ENCODE measurements at regions not wholly inside any gene's neighbourhood (a gene's known extent, or its start where the extent isn't known, plus 50 kb on each side); places are given as distances from the start of the nearest gene placed in this dataset.
"Not testable (repeated sequence)": the region's sequence is repeated elsewhere in the genome, so short reads cannot be mapped to it uniquely, and the experiment has no call there.

- Histone ChIP-seq H3K36me3 (ENCODE audit: low read length) (no peaks in the 10 kb centered on the region), H3K9me3 (ENCODE audit: insufficient read depth, low read length) (no peaks in the 10 kb centered on the region), H3K4me2 (ENCODE audit: low read depth, low read length, poor library complexity, severe bottlenecking) (no peak overlapping the region), H3K27ac (ENCODE audit: low read depth, low read length) (no peak overlapping the region), H4K20me1 (ENCODE audit: low read depth, low read length) (no peaks in the 10 kb centered on the region), H3K4me3 (ENCODE audit: insufficient read depth, low read length, poor library complexity, severe bottlenecking) (no peak overlapping the region), H3K79me2 (ENCODE audit: insufficient read depth, low read length) (no peaks in the 10 kb centered on the region), H3K9me2 (replicated peaks; ENCODE audit: insufficient read depth, low read length) (no peaks in the 10 kb centered on the region), H3K27me3 (ENCODE audit: low read length) (no peaks in the 10 kb centered on the region), H3K9ac (ENCODE audit: low read length) (no peak overlapping the region), H3F3A (ENCODE audit: insufficient read depth) (no peaks in the 10 kb centered on the region), H2AFZ (ENCODE audit: low read depth, low read length, severe bottlenecking) (no peak overlapping the region)
- TF ChIP-seq EZH2phosphoT487 (conservative IDR thresholded peaks at IDR 0.05; ENCODE audit: low read length), result no peak
- TF ChIP-seq, protein P1, sequence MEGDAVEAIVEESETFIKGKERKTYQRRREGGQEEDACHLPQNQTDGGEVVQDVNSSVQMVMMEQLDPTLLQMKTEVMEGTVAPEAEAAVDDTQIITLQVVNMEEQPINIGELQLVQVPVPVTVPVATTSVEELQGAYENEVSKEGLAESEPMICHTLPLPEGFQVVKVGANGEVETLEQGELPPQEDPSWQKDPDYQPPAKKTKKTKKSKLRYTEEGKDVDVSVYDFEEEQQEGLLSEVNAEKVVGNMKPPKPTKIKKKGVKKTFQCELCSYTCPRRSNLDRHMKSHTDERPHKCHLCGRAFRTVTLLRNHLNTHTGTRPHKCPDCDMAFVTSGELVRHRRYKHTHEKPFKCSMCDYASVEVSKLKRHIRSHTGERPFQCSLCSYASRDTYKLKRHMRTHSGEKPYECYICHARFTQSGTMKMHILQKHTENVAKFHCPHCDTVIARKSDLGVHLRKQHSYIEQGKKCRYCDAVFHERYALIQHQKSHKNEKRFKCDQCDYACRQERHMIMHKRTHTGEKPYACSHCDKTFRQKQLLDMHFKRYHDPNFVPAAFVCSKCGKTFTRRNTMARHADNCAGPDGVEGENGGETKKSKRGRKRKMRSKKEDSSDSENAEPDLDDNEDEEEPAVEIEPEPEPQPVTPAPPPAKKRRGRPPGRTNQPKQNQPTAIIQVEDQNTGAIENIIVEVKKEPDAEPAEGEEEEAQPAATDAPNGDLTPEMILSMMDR (IDR thresholded peaks at IDR 0.05; ENCODE audit: insufficient read depth, low read length, poor library complexity, severe bottlenecking), result no peak
Observed at GRCh38 chr18:75694292-75694691, 266.8 kb upstream of the SMIM21 start.

DNA sequence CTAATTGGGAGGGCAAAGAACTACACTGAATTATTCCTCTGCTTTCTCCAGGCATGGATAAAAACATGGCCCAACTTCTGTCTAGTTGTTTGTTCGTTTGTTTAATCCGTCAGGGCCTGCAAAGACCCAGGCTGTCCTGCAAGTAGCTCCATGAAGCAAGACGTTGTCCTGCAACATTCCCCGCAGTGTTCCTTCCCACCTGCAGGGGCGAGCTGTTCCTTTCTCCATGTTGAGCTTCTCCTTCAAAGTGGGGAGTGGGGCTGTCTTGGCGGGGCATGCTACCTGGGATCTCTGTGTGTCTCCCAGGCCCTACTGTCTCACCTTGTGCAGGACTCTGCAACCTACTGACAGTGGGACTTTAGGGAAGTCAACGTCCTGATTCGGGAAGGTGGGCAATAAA lies 264.0 kb upstream of the SMIM21 start:
- no peak for TF ChIP-seq EZH2phosphoT487 (conservative IDR thresholded peaks at IDR 0.05; ENCODE audit: low read length)
- TF ChIP-seq, protein P1 (IDR thresholded peaks at IDR 0.05; ENCODE audit: insufficient read depth, low read length, poor library complexity, severe bottlenecking), result no peak
- Histone ChIP-seq H3F3A (ENCODE audit: insufficient read depth) (no peaks in the 10 kb centered on the region), H3K4me3 (ENCODE audit: insufficient read depth, low read length, poor library complexity, severe bottlenecking) (no peak overlapping the region), H3K9me3 (ENCODE audit: insufficient read depth, low read length) (no peaks in the 10 kb centered on the region), H3K9ac (ENCODE audit: low read length) (no peak overlapping the region), H3K79me2 (ENCODE audit: insufficient read depth, low read length) (no peaks in the 10 kb centered on the region), H4K20me1 (ENCODE audit: low read depth, low read length) (no peaks in the 10 kb centered on the region), H3K36me3 (ENCODE audit: low read length) (no peaks in the 10 kb centered on the region), H3K27ac (ENCODE audit: low read depth, low read length) (no peak overlapping the region), H3K9me2 (replicated peaks; ENCODE audit: insufficient read depth, low read length) (no peaks in the 10 kb centered on the region), H3K4me2 (ENCODE audit: low read depth, low read length, poor library complexity, severe bottlenecking) (no peak overlapping the region), H3K27me3 (ENCODE audit: low read length) (no peaks in the 10 kb centered on the region), H2AFZ (ENCODE audit: low read depth, low read length, severe bottlenecking) (no peak overlapping the region)

DNA sequence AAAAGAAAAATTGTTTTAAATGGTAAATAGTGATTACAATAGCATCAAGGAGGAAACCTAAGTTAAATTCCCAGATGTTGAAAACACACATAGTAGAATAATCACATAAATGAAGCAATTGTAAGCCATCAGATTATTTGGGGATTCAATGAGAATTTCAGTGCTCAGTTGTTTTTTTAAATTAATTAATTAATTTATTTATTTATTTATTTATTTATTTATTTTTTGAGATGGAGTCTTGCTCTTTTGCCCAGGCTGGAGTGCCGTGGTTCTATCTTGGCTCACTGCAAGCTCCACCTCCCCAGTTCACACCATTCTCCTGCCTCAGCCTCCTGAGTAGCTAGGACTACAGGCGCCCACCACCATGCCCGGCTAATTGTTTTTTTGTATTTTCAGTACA lies 262.8 kb upstream of the SMIM21 start:
- not testable (repeated sequence) for H3K9me3 ChIP-seq (ENCODE audit: insufficient read depth, low read length); H3F3A ChIP-seq (ENCODE audit: insufficient read depth); H3K9me2 ChIP-seq (replicated peaks; ENCODE audit: insufficient read depth, low read length); H2AFZ ChIP-seq (ENCODE audit: low read depth, low read length, severe bottlenecking); H3K4me3 ChIP-seq (ENCODE audit: insufficient read depth, low read length, poor library complexity, severe bottlenecking); H3K27ac ChIP-seq (ENCODE audit: low read depth, low read length); H4K20me1 ChIP-seq (ENCODE audit: low read depth, low read length); H3K9ac ChIP-seq (ENCODE audit: low read length); H3K79me2 ChIP-seq (ENCODE audit: insufficient read depth, low read length); H3K4me2 ChIP-seq (ENCODE audit: low read depth, low read length, poor library complexity, severe bottlenecking); H3K27me3 ChIP-seq (ENCODE audit: low read length); H3K36me3 ChIP-seq (ENCODE audit: low read length)

DNA sequence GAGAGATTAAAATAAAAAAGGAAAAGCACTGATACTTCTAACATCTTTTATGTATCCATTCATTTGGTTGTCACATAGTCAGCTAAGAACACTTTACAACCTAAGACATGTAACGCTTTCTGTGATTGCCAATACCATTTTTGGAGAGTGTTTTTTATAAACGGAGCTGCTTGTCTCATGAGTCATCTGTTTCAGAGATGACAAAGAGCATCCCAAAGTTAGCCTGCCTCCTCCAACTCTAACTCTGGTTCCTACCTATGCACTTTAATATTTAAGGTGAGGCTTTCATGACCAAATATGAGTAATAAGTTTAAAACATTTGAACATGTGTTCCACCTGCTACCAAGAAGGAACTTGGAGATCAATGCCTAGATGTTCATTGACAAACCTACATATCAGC lies 260.1 kb upstream of the SMIM21 start:
- no peaks in the 10 kb centered on the region for H3F3A ChIP-seq (ENCODE audit: insufficient read depth)
- H3K27me3 ChIP-seq (ENCODE audit: low read length), result no peaks in the 10 kb centered on the region
- H3K4me3 ChIP-seq (ENCODE audit: insufficient read depth, low read length, poor library complexity, severe bottlenecking), result no peak overlapping the region
- H3K9me2 ChIP-seq (replicated peaks; ENCODE audit: insufficient read depth, low read length), result no peaks in the 10 kb centered on the region
- H3K36me3 ChIP-seq (ENCODE audit: low read length), result no peaks in the 10 kb centered on the region
- no peak overlapping the region for H3K4me2 ChIP-seq (ENCODE audit: low read depth, low read length, poor library complexity, severe bottlenecking)
- no peaks in the 10 kb centered on the region for H4K20me1 ChIP-seq (ENCODE audit: low read depth, low read length)
- H3K27ac ChIP-seq (ENCODE audit: low read depth, low read length), result no peak overlapping the region
- TF ChIP-seq, protein P1 (IDR thresholded peaks at IDR 0.05; ENCODE audit: insufficient read depth, low read length, poor library complexity, severe bottlenecking), result no peak
- no peak for TF ChIP-seq EZH2phosphoT487 (conservative IDR thresholded peaks at IDR 0.05; ENCODE audit: low read length)
- H3K9me3 ChIP-seq (ENCODE audit: insufficient read depth, low read length), result no peaks in the 10 kb centered on the region
- no peaks in the 10 kb centered on the region for H3K79me2 ChIP-seq (ENCODE audit: insufficient read depth, low read length)
- no peak overlapping the region for H2AFZ ChIP-seq (ENCODE audit: low read depth, low read length, severe bottlenecking)
- H3K9ac ChIP-seq (ENCODE audit: low read length), result no peak overlapping the region
